NCI-H2029 (cell line): ENCODE measurements at regions not wholly inside any gene's neighbourhood (a gene's known extent, or its start where the extent isn't known, plus 50 kb on each side); places are given as distances from the start of the nearest gene placed in this dataset.

ENCODE experiments used
- DNase-seq: peaks from one replicate; lab custom pipeline; 2025; lab: John Stamatoyannopoulos, UW

- no peak for DNase-seq
These were observed 109.9 kb upstream of the TIAM2 start for GRCh38 chr6:154885214-154885613.

GRCh38 chr6:154886016-154886415, 109.1 kb upstream of the TIAM2 start:
- DNase-seq, result no peak

- no peak for DNase-seq
These were observed 108.6 kb upstream of the TIAM2 start for GRCh38 chr6:154886471-154886870.

GRCh38 chr6:154887051-154887450, 108.1 kb upstream of the TIAM2 start:
- no peak for DNase-seq

GRCh38 chr6:154888421-154889295, 106.5 kb upstream of the TIAM2 start:
- DNase-seq, result no peak

GRCh38 chr6:154890874-154891273, 104.2 kb upstream of the TIAM2 start:
- no peak for DNase-seq

- no peak for DNase-seq
These were observed 103.2 kb upstream of the TIAM2 start for GRCh38 chr6:154891901-154892300.

GRCh38 chr6:154893917-154894316, 101.2 kb upstream of the TIAM2 start:
- no peak for DNase-seq

GRCh38 chr6:154894902-154895301, 100.2 kb upstream of the TIAM2 start:
- no peak for DNase-seq

GRCh38 chr6:154895841-154896240, 99.3 kb upstream of the TIAM2 start:
- no peak for DNase-seq

GRCh38 chr6:154898821-154899220, 96.3 kb upstream of the TIAM2 start:
- no peak for DNase-seq

- no peak for DNase-seq
These were observed 95.2 kb upstream of the TIAM2 start for GRCh38 chr6:154899824-154900463.

- no peak for DNase-seq
These were observed 93.1 kb upstream of the TIAM2 start for GRCh38 chr6:154901876-154902552.

- no peak for DNase-seq
These were observed 87.8 kb upstream of the TIAM2 start for GRCh38 chr6:154907291-154907690.

- DNase-seq, result no peak
These were observed 86.4 kb upstream of the TIAM2 start for GRCh38 chr6:154908723-154909122.

GRCh38 chr6:154909311-154909710, 85.8 kb upstream of the TIAM2 start:
- no peak for DNase-seq

GRCh38 chr6:154909821-154910220, 85.3 kb upstream of the TIAM2 start:
- no peak for DNase-seq

GRCh38 chr6:154914288-154914687, 80.8 kb upstream of the TIAM2 start:
- DNase-seq, result no peak

- no peak for DNase-seq
These were observed 78.3 kb upstream of the TIAM2 start for GRCh38 chr6:154916857-154917256.

GRCh38 chr6:154917941-154918340, 77.2 kb upstream of the TIAM2 start:
- DNase-seq, result no peak

- no peak for DNase-seq
These were observed 75.3 kb upstream of the TIAM2 start for GRCh38 chr6:154919806-154920205.

GRCh38 chr6:154920495-154921200, 74.5 kb upstream of the TIAM2 start:
- no peak for DNase-seq
